ENCODE measurements at regions not wholly inside any gene's neighbourhood (a gene's known extent, or its start where the extent isn't known, plus 50 kb on each side); places are given as distances from the start of the nearest gene placed in this dataset.
"Not testable (repeated sequence)": the region's sequence is repeated elsewhere in the genome, so short reads cannot be mapped to it uniquely, and the experiment has no call there.

DNA sequence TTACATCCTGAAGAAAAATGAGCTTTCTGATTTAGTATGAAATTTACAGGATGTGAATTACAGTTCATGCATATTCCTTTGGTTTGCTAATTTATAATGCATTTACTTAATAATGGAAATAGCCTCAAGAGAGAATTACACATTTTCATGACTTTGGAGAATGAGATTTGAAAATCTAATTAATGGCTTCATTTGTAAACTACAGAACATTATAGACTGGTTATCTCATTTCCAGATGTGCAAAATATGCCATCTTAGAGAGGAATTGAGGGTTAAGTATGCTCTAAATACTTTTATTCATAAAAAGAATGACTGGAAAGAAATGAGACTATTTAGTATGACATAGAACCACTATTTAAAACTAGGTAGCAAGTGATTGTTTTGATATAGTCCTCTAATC lies 94.2 kb upstream of the DNAJC10 start:
- in situ Hi-C loops (cut with HindIII; ENCODE audit: low sequenced_read_pairs) = no loop called here
- DNase-seq (ENCODE audit: low spot score) = no peak

DNA sequence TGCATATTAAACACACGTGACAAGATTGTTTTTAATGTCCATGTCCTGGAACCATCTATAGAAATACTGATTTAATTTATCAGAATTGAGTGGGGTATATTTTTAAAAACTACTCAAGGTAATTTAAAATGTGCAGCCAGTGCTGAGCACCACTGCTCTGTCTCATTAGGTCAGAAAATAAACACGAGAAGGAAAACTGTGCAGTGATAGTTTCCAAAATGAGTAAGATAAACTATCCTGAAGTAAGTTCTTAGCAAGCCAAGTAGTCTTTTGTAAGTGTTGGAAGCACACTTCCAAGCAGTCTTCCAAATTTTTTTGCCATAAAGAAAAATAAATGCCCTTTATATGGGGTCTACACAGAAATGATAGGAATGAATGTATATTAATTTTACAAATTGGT lies 93.8 kb upstream of the DNAJC10 start:
- DNase-seq (ENCODE audit: low spot score) = no peak
- in situ Hi-C loops (cut with HindIII; ENCODE audit: low sequenced_read_pairs) = no loop called here

DNA sequence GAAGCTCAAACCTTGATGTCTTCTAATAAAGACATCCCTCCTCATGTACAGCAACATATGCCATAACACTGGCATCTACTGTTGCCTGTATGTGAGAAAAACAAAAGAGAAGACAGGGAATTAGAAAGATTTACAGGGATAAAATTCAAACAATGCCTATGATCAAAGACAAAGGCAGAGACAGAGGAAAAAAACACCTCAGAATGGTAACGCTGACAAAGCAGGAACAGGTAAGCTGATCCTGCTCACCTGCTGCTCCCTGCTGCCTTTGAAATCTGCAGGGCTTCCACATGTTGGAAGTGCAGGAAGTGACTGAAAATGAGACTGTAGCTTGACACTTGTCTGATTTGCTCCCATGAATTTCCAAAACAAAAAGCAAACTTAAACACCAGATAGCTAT lies 90.2 kb upstream of the DNAJC10 start:
- in situ Hi-C loops (cut with HindIII; ENCODE audit: low sequenced_read_pairs) = no loop called here
- DNase-seq (ENCODE audit: low spot score) = peak; percentile 65

DNA sequence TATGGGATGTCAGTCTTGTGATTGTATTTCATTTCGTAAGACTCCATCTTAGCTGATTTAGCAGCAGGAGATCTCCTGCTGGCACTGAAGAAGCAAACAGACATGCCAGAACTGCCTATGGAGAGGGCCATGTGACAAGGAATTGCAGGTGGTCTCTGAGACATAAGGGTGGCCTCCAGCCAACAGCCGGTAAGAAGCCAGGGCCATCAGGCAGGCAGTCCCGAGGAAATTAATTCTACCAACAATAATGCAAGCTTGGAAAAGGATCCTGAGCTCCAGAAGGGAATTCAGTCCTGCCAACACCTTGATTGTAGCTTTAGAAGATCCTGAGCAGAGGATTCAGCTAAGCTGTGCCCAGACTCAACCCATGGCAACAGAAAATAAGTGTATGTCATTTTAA lies 87.1 kb upstream of the DNAJC10 start:
- in situ Hi-C loops (cut with HindIII; ENCODE audit: low sequenced_read_pairs) = no loop called here
- peak; percentile 98 for DNase-seq (ENCODE audit: low spot score)

DNA sequence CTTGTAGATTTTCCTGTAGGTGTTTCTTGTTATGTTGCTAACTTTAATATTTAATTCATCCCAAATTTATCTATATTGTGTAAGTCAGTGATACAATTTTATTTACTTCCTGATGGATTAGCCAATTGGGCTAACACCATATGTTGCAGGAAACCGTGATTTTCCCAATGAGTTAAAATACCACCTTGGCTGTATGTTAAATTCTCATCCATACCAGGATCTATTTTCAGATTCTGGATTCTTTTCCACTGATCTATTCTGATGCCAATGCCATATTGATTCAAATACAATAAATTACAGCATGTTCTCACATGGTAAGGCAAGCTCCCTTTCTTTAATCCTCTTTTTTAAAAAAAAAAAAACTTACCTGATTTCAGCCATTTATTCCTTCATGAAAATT lies 85.8 kb upstream of the DNAJC10 start:
- in situ Hi-C loops (cut with HindIII; ENCODE audit: low sequenced_read_pairs) = no loop called here
- DNase-seq (ENCODE audit: low spot score) = no peak

DNA sequence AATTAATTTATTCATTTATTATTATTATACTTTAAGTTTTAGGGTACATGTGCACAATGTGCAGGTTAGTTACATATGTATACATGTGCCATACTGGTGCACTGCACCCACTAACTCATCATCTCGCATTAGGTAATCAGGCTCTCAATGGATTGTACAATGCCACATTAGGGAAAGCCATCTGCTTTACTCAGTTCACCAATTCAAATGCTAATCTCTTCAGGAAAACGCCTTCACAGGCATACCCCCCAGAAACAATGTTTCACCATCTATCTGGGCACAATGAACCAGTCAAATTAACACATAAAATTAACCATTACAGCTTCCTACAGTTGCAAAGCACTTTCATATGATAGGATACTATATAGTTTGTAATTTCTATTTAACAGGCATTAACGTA lies 84.8 kb upstream of the DNAJC10 start:
- in situ Hi-C loops (cut with HindIII; ENCODE audit: low sequenced_read_pairs) = no loop called here
- peak; percentile 56 for DNase-seq (ENCODE audit: low spot score)

DNA sequence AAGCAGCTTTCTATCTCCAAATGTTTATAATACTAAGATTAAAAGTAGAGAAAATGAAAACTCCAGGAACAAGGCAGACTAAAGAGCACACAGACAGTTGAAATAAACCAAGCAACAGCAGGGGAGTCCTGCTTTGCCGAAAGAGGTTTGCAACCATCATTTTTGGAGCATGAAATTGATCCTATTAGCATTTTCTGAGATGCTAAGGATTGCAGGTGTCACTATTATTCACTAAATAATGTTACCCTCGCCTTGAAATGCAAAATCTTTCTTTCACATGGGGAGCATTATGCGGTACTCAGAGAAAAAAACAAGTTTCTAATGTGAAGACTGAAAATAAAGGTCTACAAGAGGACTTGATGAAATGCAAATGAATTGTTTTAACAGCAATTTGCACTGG lies 81.7 kb upstream of the DNAJC10 start:
- in situ Hi-C loops (cut with HindIII; ENCODE audit: low sequenced_read_pairs) = no loop called here
- peak; percentile 67 for DNase-seq (ENCODE audit: low spot score)

DNA sequence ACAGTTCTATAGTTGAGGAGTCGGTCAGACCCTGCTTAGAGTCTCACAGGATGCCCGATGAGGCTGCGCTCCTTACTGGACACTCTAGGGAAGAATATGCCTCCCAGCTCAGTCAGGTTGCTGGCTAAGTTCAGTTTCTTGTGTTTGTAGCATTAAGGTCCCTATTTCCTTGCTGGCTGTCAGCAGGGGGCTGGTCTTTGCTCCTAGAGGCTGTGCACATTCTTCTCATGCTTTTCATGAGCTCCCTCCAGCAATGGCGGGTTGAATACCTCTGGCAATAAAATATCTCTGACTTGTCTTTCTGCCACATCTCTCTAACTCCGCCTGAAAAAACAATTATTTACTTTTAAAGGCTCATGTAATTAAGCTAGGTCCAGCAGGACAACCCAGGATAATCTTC lies 79.4 kb upstream of the DNAJC10 start:
- no peak for DNase-seq (ENCODE audit: low spot score)
- in situ Hi-C loops (cut with HindIII; ENCODE audit: low sequenced_read_pairs) = no loop called here

DNA sequence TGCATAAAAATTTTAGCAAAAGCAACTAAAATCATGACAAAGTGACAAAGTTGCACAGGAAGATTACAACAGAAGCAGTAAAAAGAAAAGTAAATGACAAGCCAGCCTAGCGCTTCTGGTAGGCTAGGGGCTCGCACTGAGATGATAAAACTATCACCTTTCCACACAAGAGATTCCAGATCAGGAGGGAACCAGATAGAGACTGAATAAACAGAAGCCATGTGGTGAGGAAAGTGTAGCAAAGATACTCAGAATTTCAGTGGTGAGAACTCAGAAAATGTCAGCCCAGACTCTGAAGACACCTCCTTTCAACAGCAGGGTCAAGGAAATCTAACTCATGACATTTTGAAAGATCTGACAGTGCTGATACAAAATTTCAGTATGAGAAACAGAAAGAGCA lies 77.4 kb upstream of the DNAJC10 start:
- no peak for DNase-seq (ENCODE audit: low spot score)
- in situ Hi-C loops (cut with HindIII; ENCODE audit: low sequenced_read_pairs) = no loop called here

DNA sequence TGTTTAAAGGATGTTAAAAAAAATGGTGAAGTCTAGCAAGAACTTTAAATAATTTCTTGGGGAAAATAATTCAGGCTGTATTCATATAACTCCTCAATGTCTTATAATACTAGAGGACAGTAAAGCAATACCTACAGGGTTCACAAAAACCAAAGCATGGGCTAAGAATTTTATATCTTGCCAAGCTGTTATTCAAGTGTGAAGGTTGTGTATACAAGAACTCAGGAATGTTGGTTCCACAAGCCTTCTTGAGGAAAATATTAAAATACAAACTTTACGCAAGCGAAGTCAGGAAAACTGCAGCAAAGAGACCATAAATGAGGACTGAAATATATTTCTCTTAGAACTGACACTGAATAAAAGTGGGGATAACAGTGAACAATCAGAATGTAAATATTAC lies 76.1 kb upstream of the DNAJC10 start:
- no peak for DNase-seq (ENCODE audit: low spot score)
- in situ Hi-C loops (cut with HindIII; ENCODE audit: low sequenced_read_pairs) = no loop called here

DNA sequence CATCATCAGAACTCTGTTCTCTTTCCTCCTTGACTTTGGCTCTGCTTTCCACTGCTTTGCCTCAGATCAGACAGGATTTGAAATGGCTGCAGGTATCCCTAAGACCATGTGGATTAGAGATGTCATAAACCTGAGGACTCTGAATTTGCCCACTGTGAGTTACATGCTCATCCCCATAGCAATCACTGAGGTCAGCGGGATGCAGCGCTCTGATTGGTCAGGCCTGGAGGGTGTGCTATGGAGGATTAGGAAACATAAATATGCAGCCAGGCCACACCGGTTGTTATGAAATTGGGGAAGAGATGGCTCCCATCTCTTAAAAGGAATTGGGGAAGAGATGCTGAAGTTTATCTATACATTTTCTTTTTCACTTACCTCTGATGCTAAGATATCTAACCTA lies 73.7 kb upstream of the DNAJC10 start:
- peak; percentile 85 for DNase-seq (ENCODE audit: low spot score)

DNA sequence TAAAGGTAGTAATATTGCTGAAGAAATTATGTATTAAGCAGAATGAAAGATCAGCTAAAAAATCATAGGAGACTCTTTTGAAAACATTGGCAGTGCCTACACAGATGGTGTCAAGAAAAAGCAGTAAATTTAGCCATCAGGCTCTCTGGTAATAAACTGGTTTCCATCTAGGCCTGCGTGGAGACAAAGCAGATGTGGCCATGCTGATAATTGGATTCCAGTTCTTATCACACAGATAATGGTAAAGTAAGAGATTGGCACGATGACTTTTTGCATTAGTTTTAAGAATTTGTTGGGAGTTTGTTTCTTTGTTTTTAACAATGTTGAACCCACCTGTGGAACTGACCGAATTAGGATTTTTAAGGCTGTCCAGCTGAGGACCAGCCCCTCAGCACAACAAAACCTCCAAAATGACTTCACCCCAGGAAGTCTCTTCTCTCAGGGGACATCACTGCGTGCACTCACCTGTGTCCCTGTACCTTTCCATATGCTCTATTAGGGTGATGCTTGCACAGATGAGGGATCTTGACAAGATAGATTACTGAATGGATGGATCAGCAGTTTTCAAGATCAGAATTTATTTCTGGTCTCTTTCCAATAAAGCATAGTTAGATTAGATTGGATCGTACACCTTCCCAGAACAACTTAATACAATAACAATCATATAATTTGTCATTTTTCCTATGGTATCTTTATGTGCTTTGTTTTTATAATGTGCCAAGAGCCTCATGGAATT lies 69.1 kb upstream of the DNAJC10 start:
- DNase-seq (ENCODE audit: low spot score) = no peak
- in situ Hi-C loops (cut with HindIII; ENCODE audit: low sequenced_read_pairs) = no loop called here

More for the DNA sequence above, 73.7 kb upstream of the DNAJC10 start:
- in situ Hi-C loops (cut with HindIII; ENCODE audit: low sequenced_read_pairs) = no loop called here

DNA sequence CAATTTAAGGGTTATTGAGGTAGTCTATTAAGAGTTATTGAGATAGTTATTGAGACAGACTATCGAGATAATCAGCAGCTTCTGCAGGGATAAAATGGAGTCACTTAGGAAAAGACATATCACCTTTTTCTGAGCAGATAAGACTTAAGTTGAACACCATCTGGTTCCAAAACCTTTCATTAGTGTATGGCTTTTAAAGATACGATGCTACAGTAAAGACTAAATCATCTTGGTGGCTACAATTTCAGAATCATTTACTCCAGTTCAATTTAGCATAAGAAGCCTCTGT lies 68.6 kb upstream of the DNAJC10 start:
- in situ Hi-C loops (cut with HindIII; ENCODE audit: low sequenced_read_pairs) = no loop called here
- no peak for DNase-seq (ENCODE audit: low spot score)

DNA sequence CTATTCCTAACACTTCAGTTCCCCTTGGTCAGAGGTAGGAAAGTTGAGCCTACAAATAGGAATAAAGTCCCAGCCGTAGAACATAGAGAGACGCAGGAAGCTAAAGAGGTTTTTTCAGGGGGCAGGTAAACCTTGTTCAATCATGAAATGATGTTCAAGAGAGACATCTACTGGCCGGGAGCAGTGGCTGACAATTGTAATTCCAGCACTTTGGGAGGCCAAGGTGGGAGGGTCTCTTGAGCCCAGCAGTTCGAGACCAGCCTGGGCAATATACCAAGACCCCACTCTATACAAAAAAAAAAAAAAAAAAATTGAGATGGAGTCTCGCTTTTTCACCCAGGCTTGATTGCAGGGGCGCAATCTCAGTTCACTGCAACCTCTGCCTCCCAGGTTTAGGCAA lies 66.7 kb upstream of the DNAJC10 start:
- DNase-seq (ENCODE audit: low spot score) = peak; percentile 59
- in situ Hi-C loops (cut with HindIII; ENCODE audit: low sequenced_read_pairs) = no loop called here

DNA sequence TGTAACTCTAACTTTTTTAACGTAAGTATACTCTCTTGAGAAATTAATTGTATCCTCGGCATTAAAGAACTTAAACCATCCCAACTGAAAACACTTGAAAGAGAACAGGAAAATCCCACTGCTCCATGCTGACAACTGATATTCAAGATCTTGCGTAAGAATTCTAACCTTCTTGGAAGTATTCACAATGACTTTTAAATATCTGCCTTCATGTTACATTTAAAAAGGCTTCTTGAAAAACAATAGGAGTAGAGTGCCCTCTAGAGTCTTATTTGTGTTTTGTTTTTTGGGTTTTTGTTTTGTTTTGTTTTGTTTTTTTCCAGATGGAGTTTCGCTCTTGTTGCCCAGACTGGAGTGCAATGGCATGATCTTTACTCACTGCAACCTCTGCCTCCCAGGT lies 65.4 kb upstream of the DNAJC10 start:
- DNase-seq (ENCODE audit: low spot score) = peak; percentile 74
- in situ Hi-C loops (cut with HindIII; ENCODE audit: low sequenced_read_pairs) = no loop called here

DNA sequence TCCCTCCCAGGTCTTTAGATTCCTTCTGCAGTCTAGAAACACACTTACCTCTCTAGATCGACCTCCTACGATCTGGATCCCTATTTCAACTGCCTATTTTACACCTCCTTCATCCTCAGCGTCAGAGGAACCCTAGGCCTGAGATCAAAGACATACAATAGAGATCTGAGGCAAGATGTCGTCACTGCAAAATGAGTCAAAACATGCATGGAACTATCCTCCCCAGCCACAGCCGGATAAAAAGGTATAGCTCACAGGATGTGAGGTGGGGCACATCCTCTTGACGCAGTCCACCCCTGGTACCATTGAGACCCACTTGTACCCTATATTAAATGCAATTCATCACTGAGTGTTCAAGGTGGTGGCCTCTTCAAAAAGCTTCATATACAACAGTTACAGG lies 63.7 kb upstream of the DNAJC10 start:
- no peak for DNase-seq (ENCODE audit: low spot score)
- in situ Hi-C loops (cut with HindIII; ENCODE audit: low sequenced_read_pairs) = no loop called here

DNA sequence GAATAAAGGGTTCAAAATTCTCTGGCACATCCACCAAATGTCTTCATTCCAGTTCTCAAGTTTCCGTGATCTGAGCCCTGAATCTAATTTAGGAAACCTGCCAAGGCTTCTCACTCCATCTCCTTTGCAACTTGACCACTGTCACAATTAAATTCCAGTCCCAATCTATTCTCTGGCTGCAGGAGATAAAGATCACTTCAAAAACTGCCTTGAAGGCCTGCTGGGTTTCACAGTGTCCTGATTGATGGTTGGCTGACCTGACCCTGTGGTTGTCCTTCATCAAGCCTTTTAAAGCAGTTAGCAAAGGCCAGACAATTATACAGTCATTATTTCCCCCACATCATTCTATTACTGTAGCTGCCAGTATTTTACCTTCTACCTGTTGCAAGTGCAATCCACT lies 60.3 kb upstream of the DNAJC10 start:
- in situ Hi-C loops (cut with HindIII; ENCODE audit: low sequenced_read_pairs) = no loop called here
- DNase-seq (ENCODE audit: low spot score) = no peak

DNA sequence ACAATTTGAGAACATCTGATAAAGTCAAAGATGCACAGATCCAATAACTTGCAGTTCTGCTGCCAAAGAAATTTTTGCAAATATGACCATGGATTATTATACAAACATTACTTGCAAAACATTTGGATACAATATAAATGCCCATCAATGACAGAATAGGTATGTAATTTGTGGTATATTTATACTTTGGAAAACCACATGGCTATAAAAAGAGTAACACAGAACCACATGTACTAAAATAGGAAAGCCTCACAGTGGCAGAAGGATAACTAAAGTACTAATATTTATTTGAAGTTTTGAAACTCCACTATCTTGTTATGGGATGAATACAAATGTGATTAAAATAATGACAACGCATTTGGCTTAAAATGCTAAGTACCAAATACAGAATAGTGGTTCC lies 51.8 kb upstream of the DNAJC10 start:
- DNase-seq (ENCODE audit: low spot score) = no peak
- in situ Hi-C loops (cut with HindIII; ENCODE audit: low sequenced_read_pairs) = no loop called here

DNA sequence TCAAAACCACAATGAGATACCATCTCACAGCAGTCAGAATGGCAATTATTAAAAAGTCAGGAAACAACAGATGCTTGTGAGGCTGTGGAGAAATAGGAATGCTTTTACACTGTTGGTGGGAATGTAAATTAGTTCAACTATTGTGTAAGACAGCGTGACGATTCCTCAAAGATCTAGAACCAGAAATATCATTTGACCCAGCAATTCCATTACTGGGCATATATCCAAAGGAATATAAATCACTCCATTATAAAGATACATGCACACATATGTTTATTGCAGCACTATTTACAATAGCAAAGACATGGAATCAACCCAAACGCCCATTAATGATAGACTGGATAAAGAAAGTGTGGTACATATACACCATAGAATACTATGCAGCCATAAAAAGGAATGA lies 50.6 kb upstream of the DNAJC10 start:
- DNase-seq (ENCODE audit: low spot score); in situ Hi-C loops (cut with HindIII; ENCODE audit: low sequenced_read_pairs): not testable (repeated sequence)
